ENCODE measurements at regions not wholly inside any gene's neighbourhood (a gene's known extent, or its start where the extent isn't known, plus 50 kb on each side); places are given as distances from the start of the nearest gene placed in this dataset.

- H3K9ac ChIP-seq (ENCODE audit: control insufficient read depth, insufficient read depth, low read length) = no peak overlapping the region
- ATAC-seq = no peak
- H4K20me1 ChIP-seq (ENCODE audit: control insufficient read depth, insufficient read depth) = no peaks in the 10 kb centered on the region
- intact Hi-C loops (cut with micrococcal nuclease; ENCODE audit: unreplicated experiment) = no loop called here
- CTCF ChIA-PET = no interaction called here
- in situ Hi-C loops (cut with MboI) = no loop called here
- 0% methylated on average over 2 of the region's 2 CpGs for WGBS (ENCODE audit: insufficient coverage, insufficient replicate concordance, low lambda C conversion rate, missing lambda C conversion rate)
- no peak overlapping the region for H3K4me2 ChIP-seq (ENCODE audit: control insufficient read depth, insufficient read depth)
- H3K4me3 ChIP-seq = no peak overlapping the region
- RAD21 ChIA-PET (ENCODE audit: unreplicated experiment) = no interaction called here
- no peak for DNase-seq (ENCODE audit: low read depth, low spot score)
- POLR2A ChIA-PET = no interaction called here
- BruUV-seq (replicated peaks) = no TSS peak
- no peaks in the 10 kb centered on the region for H3K79me2 ChIP-seq (ENCODE audit: control insufficient read depth, insufficient read depth, low read length)
- no peaks in the 10 kb centered on the region for H3K4me1 ChIP-seq (ENCODE audit: control insufficient read depth, insufficient read depth, low read length)
- no peaks in the 10 kb centered on the region for H3K36me3 ChIP-seq (ENCODE audit: control insufficient read depth in 2 of 2, insufficient read depth in 2 of 2, low read length in 1 of 2)
- H3K9me3 ChIP-seq (replicated peaks; ENCODE audit: control insufficient read depth, insufficient read depth, low read length) = no peaks in the 10 kb centered on the region
- peak; percentile 53; the same call in 1 of the 2 replicates for TF ChIP-seq SPI1 (IDR thresholded peaks at IDR 0.05; ENCODE audit: borderline replicate concordance, insufficient read depth, low read depth, low read length)
- TF ChIP-seq NR2C2 (IDR thresholded peaks at IDR 0.05; ENCODE audit: borderline replicate concordance, control insufficient read depth, insufficient read length, low read depth) = no peak
- H3K27ac ChIP-seq (ENCODE audit: control insufficient read depth, insufficient read depth) = no peak overlapping the region
- FAIRE-seq = no peak
- SMC1A ChIA-PET (ENCODE audit: uncharacterized antibody, unreplicated experiment) = no interaction called here
- H2AFZ ChIP-seq (ENCODE audit: control insufficient read depth, low read depth, low read length) = no peak overlapping the region
- no peaks in the 10 kb centered on the region; a peak in 1 of 4 replicates for H3K27me3 ChIP-seq (replicated peaks in 1 of 2; ENCODE audit: control insufficient read depth in 2 of 2, insufficient read depth in 2 of 2, low read length in 1 of 2)
Measured at GRCh38 chr15:93913310-93913709, 318.1 kb upstream of the MCTP2 start.

GRCh38 chr15:93900476-93901400 is 330.6 kb upstream of the MCTP2 start:
- intact Hi-C loops (cut with micrococcal nuclease; ENCODE audit: unreplicated experiment) (no loop called here), in situ Hi-C loops (cut with MboI) (no loop called here)
- H3K27me3 ChIP-seq (replicated peaks in 1 of 2; ENCODE audit: control insufficient read depth in 2 of 2, insufficient read depth in 2 of 2, low read length in 1 of 2) = no peaks in the 10 kb centered on the region
- H2AFZ ChIP-seq (ENCODE audit: control insufficient read depth, low read depth, low read length) = no peak overlapping the region
- H3K36me3 ChIP-seq (ENCODE audit: control insufficient read depth in 2 of 2, insufficient read depth in 2 of 2, low read length in 1 of 2) = no peaks in the 10 kb centered on the region
- CTCF ChIA-PET = no interaction called here
- 68% methylated on average over 32 of the region's 39 CpGs for WGBS (ENCODE audit: insufficient coverage, insufficient replicate concordance, low lambda C conversion rate, missing lambda C conversion rate)
- SMC1A ChIA-PET (ENCODE audit: uncharacterized antibody, unreplicated experiment) = interaction anchor here (1.2 kb wide), 1 partner anchor 19 kb away, joined by 3 read pairs; no protein-coding TSS in a partner anchor
- no peaks in the 10 kb centered on the region for H3K9me3 ChIP-seq (replicated peaks; ENCODE audit: control insufficient read depth, insufficient read depth, low read length)
- H3K9ac ChIP-seq (ENCODE audit: control insufficient read depth, insufficient read depth, low read length) = no peak overlapping the region
- TF ChIP-seq ETV6 (conservative IDR thresholded peaks at IDR 0.05 in 1 of 2, IDR thresholded peaks at IDR 0.05 in 1 of 2; ENCODE audit: borderline replicate concordance in 1 of 2, low read depth in 1 of 2) = no peak
- TF ChIP-seq SPI1 (IDR thresholded peaks at IDR 0.05; ENCODE audit: borderline replicate concordance, insufficient read depth, low read depth, low read length) = no peak
- TF ChIP-seq STAT1 (conservative IDR thresholded peaks at IDR 0.05) = no peak
- H3K4me1 ChIP-seq (ENCODE audit: control insufficient read depth, insufficient read depth, low read length) = no peaks in the 10 kb centered on the region
- H3K4me3 ChIP-seq = no peak overlapping the region
- H3K27ac ChIP-seq (ENCODE audit: control insufficient read depth, insufficient read depth) = no peak overlapping the region
- H3K79me2 ChIP-seq (ENCODE audit: control insufficient read depth, insufficient read depth, low read length) = no peaks in the 10 kb centered on the region
- no peak overlapping the region for H3K4me2 ChIP-seq (ENCODE audit: control insufficient read depth, insufficient read depth)
- BruUV-seq (replicated peaks) = no TSS peak
- FAIRE-seq = no peak
- POLR2A ChIA-PET = no interaction called here
- no peak for DNase-seq (ENCODE audit: low read depth, low spot score)
- no peak for ATAC-seq
- no peaks in the 10 kb centered on the region for H4K20me1 ChIP-seq (ENCODE audit: control insufficient read depth, insufficient read depth)
- RAD21 ChIA-PET (ENCODE audit: unreplicated experiment) = interaction anchor here (0.9 kb wide), 1 partner anchor 1476 kb away, joined by 3 read pairs; no protein-coding TSS in a partner anchor

All from GM12878 (cell line).